GM18498 (cell line): ENCODE measurements at regions not wholly inside any gene's neighbourhood (a gene's known extent, or its start where the extent isn't known, plus 50 kb on each side); places are given as distances from the start of the nearest gene placed in this dataset.

Experiments
- ATAC-seq: cut with Tn5 transposase; IDR thresholded peaks from one replicate; pipeline ENCODE4 v1.9.1; 2021; ENCODE audit warnings: mild to moderate bottlenecking, moderate library complexity; ENCODE audit not compliant: unreplicated experiment

DNA sequence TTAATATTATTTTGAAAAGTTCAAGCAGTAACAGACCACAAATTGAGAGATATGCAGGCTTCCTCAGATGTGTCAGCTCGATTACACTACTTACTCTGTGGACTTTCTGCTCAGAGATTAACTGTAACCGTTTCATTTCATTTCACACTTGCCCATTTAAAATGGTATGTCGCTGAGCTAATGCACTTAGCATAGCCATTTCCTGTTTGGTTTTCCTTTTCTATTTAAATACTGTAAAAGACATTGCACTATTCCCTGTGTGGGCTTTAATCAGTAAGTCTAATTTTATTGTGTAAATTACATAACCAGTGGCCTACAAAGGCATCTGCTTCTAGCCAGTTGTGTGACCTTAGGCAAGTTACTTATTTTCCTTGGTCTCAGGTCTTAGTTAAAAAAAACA is 237.6 kb downstream of the LACC1 start:
- ATAC-seq = no peak

DNA sequence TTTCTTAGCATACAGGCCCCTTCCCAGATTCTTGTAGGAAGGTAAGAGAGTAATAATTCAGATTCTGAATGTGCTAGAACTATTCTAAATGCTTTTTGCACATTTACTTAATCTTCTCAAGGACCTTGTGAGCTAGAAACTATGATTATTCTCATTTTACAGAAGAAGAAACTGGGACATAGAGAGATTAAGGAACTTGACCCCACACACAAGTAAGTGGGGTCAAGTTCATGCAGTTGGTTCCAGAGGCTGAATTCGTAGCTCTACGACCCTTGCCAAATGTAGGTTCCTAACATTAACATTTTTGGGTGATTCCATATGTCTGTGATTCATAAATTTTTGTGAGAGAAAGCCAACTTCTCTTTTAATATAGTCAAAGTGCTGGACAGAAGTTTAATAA is 238.1 kb downstream of the LACC1 start:
- ATAC-seq = no peak

DNA sequence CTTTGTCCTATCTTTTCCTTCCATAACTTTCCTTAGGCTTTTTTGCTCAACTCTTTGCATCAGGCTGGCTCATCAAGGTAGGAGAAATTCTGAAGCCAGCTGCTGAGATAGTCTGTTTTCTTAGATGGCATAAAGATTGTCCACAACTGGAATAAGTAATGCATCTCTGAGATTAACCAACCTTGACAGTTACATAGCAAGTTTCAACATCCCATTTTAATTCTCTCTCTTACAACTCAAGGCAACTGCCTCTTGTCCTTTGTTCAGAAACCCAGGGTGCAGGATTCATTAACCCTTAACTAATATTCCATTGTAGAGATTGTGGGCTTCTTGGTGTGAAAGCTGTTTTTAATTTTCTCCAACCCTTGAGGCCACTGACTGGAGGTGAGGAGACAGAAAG is 239.2 kb downstream of the LACC1 start:
- no peak for ATAC-seq

DNA sequence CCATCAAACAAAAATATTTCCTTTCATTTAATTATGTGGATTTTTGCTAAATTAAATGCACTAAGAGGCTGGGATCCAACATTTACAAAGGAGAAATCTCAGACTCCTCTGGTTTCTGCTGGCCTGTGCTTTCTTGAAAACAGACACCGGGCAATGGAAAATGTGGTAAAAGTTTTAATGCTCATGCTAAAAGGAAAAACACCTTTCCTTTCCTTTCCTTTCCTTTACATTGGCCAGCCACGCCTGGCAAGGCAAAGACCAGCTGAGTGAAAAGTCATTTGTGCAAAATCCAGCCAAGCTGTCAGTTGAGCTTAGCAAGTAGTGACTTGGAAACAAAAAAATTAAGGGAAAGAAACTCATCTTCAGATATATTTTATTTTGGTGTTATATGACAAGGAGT is 240.3 kb downstream of the LACC1 start:
- ATAC-seq = no peak

DNA sequence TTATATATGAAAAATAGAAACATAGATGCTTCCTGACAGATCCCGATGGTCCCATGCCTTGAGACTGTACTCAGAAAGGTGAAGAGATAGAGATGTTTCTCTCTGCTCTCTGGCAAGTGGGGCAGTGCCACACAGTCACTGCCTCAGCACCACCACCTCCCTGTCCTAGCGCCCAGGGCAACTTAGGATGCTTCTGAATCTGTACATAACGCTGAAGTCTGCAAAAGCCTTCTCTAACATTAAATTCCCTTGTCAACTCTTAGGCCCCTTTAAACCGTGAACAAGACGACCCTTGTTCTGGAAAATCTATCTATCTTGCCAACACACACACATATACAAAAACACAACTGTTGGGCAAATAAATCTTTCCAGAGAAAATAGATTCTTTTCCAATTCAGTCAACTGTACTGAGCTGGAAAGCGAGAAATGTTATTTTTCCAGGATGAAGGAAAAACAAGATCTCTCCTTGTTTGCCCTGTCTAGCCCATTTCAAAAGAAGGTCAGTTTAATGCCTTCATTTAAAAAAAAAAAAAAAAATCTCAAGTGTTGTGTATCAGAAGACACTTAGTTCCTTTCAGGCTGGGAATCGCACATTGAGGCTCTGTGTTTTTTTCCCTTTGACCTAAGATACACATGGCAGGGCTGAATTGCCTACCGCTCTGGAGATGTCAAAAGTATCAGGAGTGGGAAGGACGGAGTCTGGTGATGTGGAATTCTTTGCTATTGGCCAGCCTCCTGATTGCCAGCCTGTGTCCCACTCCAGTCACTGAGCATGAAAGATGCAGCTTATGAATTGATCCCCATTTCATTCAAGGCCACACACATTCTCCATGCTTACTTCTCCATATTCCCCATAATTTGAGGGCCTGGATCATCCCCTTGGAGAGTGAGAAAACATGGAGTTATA is 241.4 kb downstream of the LACC1 start:
- no peak for ATAC-seq

DNA sequence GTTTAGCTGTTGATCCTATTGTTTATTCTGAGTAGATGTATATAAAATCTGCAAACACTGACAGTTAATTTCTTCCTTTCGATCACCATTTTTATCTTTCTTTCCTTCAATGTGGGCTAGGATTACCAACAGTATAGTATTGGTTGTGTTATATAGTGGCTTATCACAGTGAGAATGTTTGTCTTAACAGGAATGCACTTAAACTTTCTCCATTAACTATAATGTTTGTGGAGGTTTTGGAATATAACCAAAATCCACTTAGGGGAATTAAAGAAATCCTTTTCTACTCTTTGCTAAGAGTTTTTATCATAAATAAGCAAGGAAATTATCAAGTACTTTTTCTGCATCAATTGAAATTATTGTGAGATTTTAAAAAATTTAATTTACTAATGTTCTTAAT is 244.6 kb downstream of the LACC1 start:
- ATAC-seq = no peak

DNA sequence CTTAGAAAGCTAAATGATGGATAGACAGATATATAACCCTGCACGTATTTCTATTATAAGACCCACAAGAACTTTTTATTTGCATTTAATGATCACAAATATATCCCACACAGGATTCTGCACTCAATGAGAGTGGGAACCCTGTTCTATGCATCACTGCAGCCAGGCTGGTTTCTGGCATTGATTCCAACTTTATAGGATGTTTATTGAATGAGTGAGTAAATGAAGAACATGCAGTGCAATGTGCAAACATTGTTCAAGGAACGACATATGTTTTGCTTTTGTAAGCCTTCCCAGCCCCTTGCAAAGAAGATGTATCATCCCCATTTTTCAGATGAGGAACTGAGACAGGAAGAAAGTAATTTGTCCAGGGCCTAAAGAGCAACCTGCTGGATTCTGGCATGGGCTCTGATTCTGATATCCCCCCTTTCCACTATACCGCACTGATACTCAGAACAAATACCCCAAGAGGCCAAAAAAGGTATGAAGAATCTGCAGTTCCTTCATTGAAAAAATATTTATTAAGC is 246.3 kb downstream of the LACC1 start:
- no peak for ATAC-seq

DNA sequence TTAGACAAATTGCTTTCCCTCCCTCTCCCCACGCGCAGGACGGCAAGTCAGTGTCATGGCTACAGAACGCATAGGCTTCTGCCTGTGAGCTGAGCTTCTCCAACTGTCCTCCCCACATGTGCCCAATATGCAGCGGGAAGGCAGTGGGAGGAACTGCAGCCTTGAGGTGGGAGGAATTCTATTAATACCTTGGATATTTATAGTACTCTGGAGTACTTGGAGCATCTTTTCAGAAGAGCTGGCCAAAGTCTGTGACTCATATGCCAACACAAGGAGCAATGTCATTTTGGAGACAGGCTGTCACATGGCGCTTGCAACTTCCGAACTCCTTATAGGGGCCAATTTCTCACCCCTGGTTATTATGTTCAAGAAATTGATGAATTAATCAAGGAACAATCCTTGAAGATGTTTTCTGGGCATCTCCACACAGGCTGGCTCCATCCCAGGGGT is 245.0 kb upstream of the SERP2 start:
- ATAC-seq = no peak

DNA sequence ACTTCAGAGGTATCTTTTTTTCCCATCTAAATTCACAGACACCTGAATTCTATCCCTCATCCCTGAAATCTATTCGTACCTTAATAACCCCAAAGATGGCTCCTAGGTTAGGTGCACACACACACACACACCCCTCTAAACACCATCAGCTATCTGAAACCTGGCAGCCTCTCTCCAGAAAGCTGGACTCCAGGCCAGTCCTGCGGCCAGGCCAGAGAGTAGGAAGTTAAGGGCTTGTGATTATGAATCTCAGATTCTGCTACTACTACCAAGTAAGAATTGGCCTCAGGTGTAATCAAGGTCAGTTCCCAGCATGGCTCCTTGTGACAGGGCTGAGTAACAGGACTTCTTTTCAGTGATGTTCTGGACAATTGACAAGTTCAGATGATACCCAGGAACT is 244.2 kb upstream of the SERP2 start:
- no peak for ATAC-seq

DNA sequence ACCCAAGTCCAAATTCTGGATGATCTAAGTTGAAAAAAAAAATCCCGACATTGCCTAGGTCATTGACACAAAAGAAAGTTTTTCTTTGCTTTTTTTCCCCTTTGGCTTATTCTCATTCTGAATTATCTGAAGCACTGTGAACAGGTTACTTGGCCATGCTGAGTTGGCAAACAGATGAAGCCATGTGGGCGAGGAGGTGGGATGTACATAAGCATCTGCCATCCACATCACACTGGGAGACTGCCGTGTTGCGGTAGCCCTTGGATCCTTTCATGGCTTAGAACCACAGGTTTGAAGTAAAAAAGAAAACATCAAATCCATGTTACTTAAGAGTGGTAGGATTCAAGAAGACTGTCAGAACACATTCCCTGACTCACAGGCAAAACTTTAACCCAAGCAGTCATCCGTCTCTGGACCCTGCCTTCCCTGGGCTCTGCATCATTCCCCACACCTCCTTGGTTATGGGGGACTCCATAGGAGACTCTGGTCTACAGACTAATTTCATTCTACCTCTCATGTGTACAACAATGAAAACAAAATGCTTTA is 242.5 kb upstream of the SERP2 start:
- no peak for ATAC-seq

DNA sequence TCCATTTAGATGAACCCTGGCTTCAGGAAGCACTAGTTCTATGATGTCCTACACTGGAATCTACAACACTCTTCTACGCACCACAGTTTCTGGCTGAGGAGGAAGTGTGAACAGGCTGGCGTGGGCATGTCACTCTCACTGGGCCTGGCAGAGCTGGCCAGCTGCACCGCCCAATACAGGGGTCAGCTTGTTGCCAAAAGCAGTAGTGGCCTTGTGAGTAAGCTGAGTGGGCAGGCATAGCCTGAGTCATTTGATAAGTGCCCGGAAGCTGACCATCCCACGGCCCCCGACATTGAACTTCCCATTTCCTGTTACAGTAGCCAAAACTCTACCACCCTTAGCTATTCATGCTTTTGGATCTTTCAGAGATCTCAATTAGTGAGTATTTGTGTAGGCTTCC is 240.9 kb upstream of the SERP2 start:
- no peak for ATAC-seq

DNA sequence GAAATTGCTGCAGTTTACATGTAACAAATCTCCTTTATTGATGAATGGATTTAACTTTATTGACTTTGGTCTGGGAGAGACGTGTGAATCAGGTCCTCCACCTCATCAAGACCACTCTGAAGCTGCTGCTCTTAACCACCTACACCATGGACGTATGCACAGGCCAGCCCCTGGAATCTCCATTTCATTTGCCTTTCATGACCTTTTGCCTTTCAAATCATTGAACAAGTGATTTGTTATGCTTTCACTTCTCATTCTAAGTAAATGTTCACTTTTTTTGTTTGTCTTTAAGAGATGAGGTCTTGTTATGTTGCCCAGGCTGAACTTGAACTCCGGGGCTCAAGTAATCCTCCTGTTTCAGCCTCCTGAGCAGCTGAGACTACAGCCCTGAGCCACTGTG is 240.0 kb upstream of the SERP2 start:
- no peak for ATAC-seq

DNA sequence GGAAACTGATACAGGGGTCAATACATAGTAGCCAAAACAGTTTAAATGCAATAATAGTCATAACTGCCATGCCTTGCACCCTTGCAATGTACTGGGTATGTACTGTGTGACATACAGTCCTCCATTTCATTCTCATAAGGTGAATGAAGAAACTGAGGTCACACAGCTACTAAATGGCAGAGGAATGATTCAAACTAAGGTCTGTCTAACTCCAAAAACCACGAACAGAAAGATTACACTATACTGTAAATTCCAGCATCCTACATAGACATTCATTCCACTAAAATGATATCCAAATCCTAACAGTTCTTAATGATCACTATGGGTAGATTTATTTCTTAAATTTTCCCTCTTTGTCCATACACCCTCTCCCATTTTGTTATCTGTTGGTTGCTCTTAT is 238.1 kb upstream of the SERP2 start:
- no peak for ATAC-seq

DNA sequence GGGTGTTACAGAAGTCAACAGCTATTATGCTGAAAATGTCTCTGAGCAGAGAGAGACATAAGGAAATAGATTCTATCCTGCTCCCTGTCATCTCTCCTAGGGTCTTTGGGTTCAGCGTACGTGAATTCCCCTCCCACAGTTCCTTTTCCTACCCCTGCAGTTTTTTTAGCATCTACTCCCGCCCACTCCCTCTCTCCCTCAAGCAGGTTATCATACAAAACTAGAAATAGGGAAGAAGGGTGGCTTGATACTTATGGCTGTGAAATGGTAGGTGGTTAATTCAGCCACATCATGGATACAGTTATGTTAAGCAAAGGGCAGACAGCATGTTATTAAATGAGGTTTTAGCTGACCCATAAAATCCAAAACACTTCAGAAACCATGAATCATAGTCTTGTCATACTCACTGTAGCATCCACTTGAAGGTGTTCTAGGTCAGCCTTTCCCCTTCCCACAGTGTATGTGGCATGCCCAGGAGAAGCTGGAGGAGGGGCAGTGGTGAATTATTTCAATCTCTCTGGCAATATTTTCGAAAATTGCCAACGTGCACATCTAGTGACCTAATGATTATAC is 236.8 kb upstream of the SERP2 start:
- ATAC-seq = no peak

DNA sequence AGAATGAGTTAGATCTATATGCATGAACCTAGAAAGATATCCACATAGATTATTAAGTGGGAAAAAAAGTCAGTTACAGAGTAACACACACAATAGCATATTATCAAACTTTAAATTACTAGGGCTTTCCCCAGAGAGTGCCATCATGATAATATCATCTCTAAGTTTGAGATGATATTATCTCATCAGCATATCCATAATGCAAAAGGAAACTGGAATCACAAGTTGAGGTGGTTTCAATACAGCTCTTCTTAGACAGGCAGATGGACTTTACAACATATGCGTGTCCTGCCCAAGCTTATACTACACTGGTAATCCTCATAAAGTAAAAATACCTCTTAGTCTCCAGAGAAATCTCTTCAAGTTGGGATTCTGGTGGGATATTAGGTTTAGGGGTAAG is 236.2 kb upstream of the SERP2 start:
- ATAC-seq = no peak

DNA sequence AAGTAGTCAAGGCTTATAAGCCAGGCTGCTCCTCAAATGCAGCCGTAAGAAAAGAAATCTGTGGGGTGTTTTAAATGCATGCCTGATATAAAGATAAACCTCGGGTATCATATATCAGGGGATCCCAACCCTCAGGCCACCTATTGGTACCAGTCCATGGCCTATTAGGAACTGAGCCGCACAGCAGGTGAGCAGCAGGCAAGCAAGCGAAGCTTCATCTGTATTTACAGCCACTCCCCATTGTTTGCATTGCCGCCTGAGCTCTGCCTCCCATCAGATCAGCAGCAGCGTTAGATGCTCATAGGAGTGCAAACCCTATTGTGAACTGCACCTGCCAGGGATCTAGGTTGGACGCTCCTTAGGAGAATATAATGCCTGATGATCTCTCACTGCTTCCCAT is 233.5 kb upstream of the SERP2 start:
- no peak for ATAC-seq

DNA sequence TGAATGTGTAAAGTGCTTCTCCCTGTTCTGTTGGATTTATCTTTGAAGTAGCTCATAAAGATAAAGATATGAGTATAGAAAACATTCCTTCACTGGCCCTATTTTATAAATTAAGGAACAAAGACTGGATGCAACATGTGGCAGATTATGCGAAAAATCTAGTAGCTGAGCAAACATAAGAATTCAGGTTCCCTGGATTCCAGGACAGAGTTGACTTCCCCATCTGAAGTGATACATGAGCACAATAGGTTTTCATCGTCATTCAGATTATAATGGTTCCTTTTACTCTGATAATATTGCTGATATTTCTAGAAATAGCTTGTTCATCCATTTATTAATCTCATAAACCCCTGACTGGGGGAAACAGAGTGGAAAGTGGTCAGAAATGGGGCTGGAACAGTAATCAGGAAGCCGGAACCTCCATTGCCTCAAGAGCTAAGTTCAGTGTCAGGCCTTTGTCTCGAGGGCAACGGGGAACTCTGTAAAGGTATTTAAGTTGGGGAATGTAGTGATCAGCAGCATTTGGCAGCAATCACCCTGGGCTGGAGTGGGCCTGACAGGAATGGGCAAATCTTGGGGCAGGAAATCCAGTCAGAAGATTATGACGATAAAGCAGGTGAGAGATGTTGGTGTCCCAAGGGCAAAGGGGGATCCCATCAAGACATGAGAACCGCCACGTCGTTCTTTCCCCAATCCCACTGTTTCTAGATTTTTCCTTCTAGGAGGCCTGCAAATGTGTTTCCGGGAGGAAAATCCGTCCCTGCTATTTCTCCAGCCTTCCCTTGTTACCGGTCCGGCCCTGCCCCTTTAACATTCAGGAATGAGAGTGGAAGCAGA is 232.5 kb upstream of the SERP2 start:
- ATAC-seq = no peak

DNA sequence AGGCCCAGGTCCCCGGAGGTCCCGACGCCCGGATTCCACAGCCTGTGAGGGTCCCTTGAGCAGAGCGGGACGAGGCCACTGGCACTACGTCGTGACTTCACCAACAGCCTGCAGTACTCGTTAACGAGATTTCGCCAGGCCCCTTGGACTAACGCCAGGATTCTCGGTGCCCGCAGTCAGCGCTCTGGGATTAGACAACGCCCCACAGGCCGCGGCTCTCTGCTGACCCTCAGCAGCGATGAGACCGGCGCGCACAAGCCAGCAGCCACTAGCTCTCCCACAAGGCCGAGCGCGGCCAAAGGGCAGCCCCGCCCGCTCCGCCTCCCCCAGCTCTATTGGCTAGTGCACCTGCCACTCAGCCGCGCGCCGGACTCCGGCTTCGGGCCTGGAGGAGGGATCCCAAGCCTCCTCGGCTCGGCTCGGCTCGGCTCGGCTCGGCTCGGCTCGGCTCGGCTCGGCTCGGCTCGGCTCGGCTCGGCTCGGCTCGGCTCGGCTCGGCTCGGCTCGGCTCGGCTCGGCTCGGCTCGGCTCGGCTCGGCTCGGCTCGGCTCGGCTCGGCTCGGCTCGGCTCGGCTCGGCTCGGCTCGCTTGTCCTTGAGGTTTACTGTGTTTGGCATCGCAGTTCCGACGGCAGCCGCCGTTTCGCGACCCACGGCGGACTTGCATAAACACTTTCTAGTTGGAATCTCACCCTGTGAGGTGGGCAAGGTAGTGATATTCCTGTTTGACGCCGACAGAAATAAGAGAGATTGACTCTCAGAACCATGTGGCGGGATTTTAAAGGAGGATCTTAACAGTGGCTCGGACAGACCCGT is 231.7 kb upstream of the SERP2 start:
- ATAC-seq = peak; percentile 100

DNA sequence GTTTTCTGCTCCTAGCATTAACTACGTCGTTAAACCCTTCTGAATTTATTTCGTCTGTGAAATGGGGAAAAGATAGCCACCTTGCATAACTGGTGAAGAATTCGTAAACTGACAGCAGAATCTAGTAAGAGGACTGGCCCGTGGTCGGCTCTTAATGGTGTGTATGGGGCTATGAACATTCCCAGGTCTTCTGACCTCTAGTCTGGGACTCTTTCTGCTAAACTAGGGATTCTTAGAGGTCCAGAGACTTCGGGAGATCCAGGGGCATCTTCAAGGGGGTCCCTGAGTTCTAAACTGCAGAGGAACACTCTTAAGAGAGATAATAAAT is 231.1 kb upstream of the SERP2 start:
- ATAC-seq = no peak

DNA sequence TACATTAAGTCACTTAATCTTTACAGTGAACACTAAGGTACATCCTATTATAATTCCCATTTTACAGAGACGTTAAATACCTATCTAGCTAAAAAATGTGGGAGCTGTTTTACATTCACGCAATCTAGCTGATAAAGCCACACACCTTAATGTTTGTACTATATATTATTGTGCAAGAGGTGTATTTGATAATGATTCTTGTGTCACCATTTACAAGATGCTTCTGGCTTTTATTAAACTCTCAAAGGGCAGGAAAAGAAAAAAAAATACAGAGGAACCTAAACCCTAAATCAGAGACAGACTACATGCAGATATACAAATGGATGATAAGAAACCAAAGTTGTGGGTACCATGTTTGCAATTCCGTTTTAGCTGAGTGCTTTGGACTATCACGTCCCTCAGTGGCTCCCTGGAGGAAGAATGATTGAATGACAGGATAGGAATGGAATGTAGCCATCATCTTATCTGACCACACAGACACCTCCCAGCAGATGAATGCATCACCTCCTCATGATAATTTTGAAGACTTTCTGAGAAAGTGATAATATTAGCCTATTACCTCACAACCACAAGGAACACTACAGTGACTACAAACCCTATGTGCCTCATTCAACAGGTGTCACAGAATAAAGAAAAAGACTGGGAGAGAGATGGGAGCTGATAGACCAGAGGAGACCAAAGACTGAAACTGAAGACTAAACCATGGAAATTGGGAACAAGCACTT is 230.5 kb upstream of the SERP2 start:
- ATAC-seq = no peak
